Activated T-cell treated with anti-CD3 and anti-CD28 coated beads for 24 hours (primary cell): ENCODE measurements at regions not wholly inside any gene's neighbourhood (a gene's known extent, or its start where the extent isn't known, plus 50 kb on each side); places are given as distances from the start of the nearest gene placed in this dataset.

ENCODE experiments used
- DNase-seq: peaks from one replicate; pipeline ENCODE4 v3.0.0-alpha.2; 2020; ENCODE audit warnings: low read depth

DNA sequence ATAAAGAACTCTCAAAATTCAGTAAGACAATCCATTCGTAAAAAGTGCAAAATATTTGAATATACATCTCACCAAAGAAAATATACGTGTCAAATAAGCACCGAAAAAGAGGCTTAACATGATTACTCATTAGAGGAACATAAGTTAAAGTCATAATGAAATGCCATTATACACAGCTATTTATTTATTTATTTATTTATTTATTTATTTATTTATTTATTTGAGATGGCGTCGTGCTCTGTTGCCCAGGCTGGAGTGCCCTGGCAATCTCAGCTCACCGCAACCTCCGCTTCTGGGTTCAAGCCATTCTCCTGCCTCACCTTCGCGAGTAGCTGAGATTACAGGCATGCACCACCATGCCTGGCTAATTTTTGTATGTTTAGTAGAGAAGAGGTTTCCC, 203.6 kb upstream of the UBASH3B start:
- DNase-seq, result no peak

GRCh38 chr11:122441666-122442035, 213.9 kb upstream of the UBASH3B start:
- DNase-seq, result no peak

- no peak for DNase-seq
Observed at GRCh38 chr11:122440811-122441665, 214.5 kb upstream of the UBASH3B start.

GRCh38 chr11:122439866-122440810, 215.4 kb upstream of the UBASH3B start:
- no peak for DNase-seq

DNA sequence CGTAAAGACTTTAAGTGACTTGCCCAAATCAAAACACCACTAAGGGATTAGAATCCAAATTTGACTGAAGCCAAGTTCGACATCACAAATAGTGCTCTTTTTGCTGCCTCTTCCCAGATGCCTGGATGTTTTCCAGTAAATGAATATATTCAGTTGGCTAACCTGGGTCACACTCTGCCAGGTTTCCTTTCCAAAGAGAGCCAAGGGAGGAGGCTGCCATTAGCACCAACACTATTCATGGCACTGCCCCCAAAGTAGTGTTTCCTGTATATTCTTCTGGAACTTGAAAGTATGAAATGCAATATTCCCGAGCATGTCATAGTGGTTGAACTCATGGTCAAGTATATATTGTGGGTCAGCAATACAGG, 219.3 kb upstream of the UBASH3B start:
- no peak for DNase-seq

GRCh38 chr11:122435540-122436187, 219.9 kb upstream of the UBASH3B start:
- DNase-seq, result no peak

DNA sequence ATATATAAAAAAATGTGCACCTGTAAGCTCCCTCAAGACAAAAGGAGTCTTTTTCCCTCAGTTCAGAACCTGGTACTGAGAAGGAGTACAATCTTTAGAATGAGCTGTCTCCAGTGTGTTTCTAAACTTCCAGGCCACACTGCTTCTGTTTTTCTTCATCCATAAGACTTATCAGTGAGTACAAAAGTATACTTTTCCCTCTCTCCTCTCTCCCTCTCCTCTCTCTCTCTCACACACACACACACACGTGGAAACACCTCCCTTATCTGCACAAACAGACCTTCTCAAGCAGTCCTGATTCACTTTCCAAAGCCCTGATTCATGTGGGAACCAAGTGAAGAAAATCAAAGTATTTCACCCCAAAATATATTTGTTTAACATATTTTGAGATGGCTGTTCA, 220.7 kb upstream of the UBASH3B start:
- no peak for DNase-seq

GRCh38 chr11:122430490-122430889, 225.0 kb upstream of the UBASH3B start:
- DNase-seq, result no peak

DNA sequence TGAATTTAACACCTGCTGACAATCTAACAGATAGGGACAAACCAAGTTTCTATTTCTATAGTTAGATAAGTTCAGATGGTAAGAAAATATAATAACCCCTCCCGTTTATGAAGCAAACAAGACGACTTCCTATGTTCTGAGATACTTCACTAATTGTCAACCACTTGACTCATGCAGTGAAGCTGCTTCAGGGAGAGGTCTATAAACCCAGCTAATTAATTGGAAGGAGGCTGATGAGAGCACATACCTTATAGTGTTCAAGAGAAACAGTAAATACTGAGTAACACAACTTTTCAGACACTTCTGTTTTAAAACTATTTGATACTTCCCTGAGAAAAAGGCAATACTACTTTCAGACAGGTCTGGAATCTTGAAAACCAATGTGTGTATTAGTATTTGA, 229.4 kb upstream of the UBASH3B start:
- no peak for DNase-seq

DNA sequence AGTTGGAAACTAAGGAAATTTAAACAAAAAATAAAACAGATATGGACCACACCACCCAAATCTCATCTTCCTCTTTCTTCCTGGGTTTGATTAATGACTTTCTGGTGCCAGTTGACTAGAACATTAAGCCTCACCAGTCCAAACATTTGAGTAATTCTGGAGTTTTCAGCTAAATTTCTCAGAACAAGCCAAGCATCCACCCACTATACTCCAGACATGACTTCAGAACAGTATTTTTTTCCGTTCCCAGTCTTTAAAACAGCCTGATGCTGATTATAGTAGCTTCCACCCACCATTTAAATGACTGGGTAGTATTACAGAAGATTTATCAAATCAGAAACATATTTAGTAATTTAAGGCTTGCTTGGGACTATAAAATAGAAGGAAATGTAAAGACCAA, 230.9 kb upstream of the UBASH3B start:
- no peak for DNase-seq

GRCh38 chr11:122423886-122424285, 231.6 kb upstream of the UBASH3B start:
- no peak for DNase-seq

DNA sequence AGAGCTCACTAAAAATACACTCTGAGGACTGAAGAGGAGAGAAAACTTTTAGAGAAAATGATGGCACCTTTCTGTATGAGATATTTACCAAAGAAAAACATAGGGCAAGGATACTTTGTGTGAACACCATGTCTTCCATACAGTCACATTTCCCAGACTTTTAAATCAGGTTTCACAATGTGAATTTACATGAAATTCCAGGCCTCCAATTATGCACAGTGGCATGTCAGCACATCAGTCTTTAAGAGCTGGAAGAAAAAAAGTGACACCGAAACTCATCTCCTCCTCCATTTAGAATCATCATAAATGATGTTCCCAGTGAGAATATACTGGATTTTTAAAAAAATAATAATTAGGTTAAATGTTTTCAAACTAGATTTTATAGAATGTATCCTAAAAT, 232.2 kb upstream of the UBASH3B start:
- DNase-seq, result no peak

GRCh38 chr11:122422682-122423081, 232.8 kb upstream of the UBASH3B start:
- no peak for DNase-seq

GRCh38 chr11:122421702-122422101, 233.8 kb upstream of the UBASH3B start:
- DNase-seq, result no peak

DNA sequence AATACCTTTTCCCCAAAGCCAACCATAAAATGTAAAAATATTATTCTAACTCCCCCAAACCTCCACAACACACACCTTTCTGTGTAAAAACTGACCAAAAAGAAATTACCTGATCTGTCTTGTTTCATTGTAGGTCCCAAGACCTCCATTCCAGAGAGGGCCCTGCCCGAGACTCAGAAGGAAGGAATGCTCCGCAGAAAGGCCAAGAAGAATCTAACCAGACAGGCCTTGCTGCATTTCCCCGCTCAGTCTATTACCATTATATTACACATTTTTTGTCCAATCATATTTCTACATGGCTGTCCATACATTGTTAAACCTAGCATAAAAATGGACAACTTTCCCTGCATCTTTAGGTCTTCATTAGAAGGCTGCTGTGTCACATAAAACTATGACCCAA, 237.5 kb upstream of the UBASH3B start:
- DNase-seq, result no peak

- no peak for DNase-seq
Observed at GRCh38 chr11:122414406-122415018, 241.0 kb upstream of the UBASH3B start.

GRCh38 chr11:122413677-122414076, 241.8 kb upstream of the UBASH3B start:
- no peak for DNase-seq

GRCh38 chr11:122412581-122412980, 242.9 kb upstream of the UBASH3B start:
- DNase-seq, result no peak

DNA sequence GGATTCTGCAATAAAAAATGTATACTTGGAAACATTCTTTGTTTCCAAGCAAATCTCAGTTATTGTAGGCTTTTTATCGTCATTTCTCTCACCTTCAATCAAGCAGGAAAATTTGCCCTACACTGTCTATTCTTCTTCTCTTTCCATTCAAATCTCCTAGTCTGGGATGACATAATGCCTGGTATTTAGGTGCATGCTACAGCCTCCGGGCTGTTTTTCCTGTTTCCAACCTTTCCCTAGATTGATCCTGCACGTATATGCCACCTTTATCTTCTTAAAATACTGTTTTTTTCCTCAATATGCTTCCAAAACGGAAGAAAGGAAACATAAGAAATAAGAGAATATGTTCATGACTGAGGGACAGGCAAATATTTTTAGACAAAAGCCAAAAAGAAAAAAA, 249.1 kb upstream of the UBASH3B start:
- DNase-seq, result no peak

- no peak for DNase-seq
Observed at GRCh38 chr11:122405547-122406341, 249.8 kb upstream of the UBASH3B start.

DNA sequence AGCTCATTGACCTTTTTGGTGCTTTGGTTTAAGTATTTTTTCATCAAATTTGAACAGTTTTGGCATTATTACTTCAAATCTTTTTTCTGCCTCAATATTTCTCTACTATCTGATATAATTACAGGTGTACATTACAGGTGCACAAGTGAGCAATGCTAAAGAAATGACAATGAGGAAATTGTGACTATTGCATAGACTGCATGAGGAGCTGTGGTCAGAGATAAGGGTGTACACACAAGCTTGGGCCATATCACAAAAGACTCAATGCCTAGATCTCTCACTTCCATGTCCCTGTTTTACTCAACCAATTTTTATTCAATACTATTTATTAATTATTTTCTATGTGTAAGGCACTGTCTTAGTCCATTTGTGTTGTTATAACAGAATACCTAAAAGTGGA, 251.0 kb upstream of the UBASH3B start:
- no peak for DNase-seq
